ENCODE measurements at regions not wholly inside any gene's neighbourhood (a gene's known extent, or its start where the extent isn't known, plus 50 kb on each side); places are given as distances from the start of the nearest gene placed in this dataset.

- peaks cover 6% of the 10 kb centered on the region for H3K9me3 Mint-ChIP-seq (ENCODE audit: unreplicated experiment)
- no peak overlapping the region for H3K4me3 Mint-ChIP-seq (ENCODE audit: unreplicated experiment)
- Histone ChIP-seq H3K36me3 (ENCODE audit: insufficient read depth, low read length) (no peaks in the 10 kb centered on the region), H3K4me2 (ENCODE audit: low read length) (no peak overlapping the region), H3K9ac (ENCODE audit: low read length) (no peak overlapping the region), H2AFZ (ENCODE audit: low read depth, low read length) (no peak overlapping the region), H3K4me3 (ENCODE audit: insufficient read depth, low read depth, low read length) (no peak overlapping the region), H4K20me1 (ENCODE audit: insufficient read depth, low read length) (no peaks in the 10 kb centered on the region), H3K27ac (ENCODE audit: low read depth, low read length) (no peak overlapping the region), H3K4me1 (ENCODE audit: insufficient read depth, low read length) (no peaks in the 10 kb centered on the region), H3K79me2 (ENCODE audit: insufficient read depth, low read length) (no peaks in the 10 kb centered on the region), H3K9me3 (ENCODE audit: insufficient read depth, low read depth, low read length) (no peaks in the 10 kb centered on the region), H3K27me3 (ENCODE audit: insufficient read depth, low read length) (no peaks in the 10 kb centered on the region)
- no peak overlapping the region for H3K27ac Mint-ChIP-seq (ENCODE audit: unreplicated experiment)
- H3K4me1 Mint-ChIP-seq (ENCODE audit: low read depth, unreplicated experiment) = no peaks in the 10 kb centered on the region
- peaks cover 5% of the 10 kb centered on the region for H3K27me3 Mint-ChIP-seq (ENCODE audit: low read depth, unreplicated experiment)
- no peaks in the 10 kb centered on the region for H3K36me3 Mint-ChIP-seq (ENCODE audit: low read depth, unreplicated experiment)
- no peak for TF ChIP-seq EZH2 (IDR thresholded peaks at IDR 0.05; ENCODE audit: insufficient read depth, low read length)
- TF ChIP-seq, protein P1, sequence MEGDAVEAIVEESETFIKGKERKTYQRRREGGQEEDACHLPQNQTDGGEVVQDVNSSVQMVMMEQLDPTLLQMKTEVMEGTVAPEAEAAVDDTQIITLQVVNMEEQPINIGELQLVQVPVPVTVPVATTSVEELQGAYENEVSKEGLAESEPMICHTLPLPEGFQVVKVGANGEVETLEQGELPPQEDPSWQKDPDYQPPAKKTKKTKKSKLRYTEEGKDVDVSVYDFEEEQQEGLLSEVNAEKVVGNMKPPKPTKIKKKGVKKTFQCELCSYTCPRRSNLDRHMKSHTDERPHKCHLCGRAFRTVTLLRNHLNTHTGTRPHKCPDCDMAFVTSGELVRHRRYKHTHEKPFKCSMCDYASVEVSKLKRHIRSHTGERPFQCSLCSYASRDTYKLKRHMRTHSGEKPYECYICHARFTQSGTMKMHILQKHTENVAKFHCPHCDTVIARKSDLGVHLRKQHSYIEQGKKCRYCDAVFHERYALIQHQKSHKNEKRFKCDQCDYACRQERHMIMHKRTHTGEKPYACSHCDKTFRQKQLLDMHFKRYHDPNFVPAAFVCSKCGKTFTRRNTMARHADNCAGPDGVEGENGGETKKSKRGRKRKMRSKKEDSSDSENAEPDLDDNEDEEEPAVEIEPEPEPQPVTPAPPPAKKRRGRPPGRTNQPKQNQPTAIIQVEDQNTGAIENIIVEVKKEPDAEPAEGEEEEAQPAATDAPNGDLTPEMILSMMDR (IDR thresholded peaks at IDR 0.05; ENCODE audit: insufficient read depth, low read depth, low read length) = no peak
- FAIRE-seq (no peak), DNase-seq (ENCODE audit: low read depth) (no peak)
Measured at GRCh38 chr20:11976966-11977365, 59.3 kb downstream of the BTBD3 start.

DNA sequence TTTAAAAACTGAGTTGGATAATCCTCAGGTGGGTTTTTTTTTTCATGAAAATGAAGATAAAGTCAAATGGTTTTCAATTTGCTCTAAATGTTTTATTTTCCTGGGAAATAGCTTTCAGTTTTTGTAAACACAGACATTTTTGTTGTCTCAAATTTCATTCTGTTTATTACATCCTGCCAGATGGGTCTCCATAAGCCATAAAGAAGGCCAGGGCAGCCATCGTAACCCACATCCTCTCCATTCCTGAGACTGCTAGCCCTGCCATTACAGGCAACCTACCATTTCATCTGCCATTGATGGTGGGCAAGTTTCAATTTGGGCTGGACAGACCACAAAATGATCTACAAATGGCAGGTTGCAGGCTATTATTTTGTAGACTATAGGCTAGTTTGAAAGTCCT lies 60.8 kb downstream of the BTBD3 start:
- Mint-ChIP-seq H3K27ac (ENCODE audit: unreplicated experiment) (no peak overlapping the region), H3K36me3 (ENCODE audit: low read depth, unreplicated experiment) (no peaks in the 10 kb centered on the region), H3K4me3 (ENCODE audit: unreplicated experiment) (no peak overlapping the region), H3K9me3 (ENCODE audit: unreplicated experiment) (peaks cover 6% of the 10 kb centered on the region), H3K27me3 (ENCODE audit: low read depth, unreplicated experiment) (no peaks in the 10 kb centered on the region), H3K4me1 (ENCODE audit: low read depth, unreplicated experiment) (no peaks in the 10 kb centered on the region)
- no peaks in the 10 kb centered on the region for H3K79me2 ChIP-seq (ENCODE audit: insufficient read depth, low read length)
- H4K20me1 ChIP-seq (ENCODE audit: insufficient read depth, low read length) = no peaks in the 10 kb centered on the region
- TF ChIP-seq, protein P1 (IDR thresholded peaks at IDR 0.05; ENCODE audit: insufficient read depth, low read depth, low read length) = no peak
- TF ChIP-seq EZH2 (IDR thresholded peaks at IDR 0.05; ENCODE audit: insufficient read depth, low read length) = no peak
- H3K4me2 ChIP-seq (ENCODE audit: low read length) = no peak overlapping the region
- no peak overlapping the region for H3K4me3 ChIP-seq (ENCODE audit: insufficient read depth, low read depth, low read length)
- H3K27ac ChIP-seq (ENCODE audit: low read depth, low read length) = no peak overlapping the region
- FAIRE-seq (no peak), DNase-seq (ENCODE audit: low read depth) (no peak)
- no peaks in the 10 kb centered on the region for H3K4me1 ChIP-seq (ENCODE audit: insufficient read depth, low read length)
- H3K9me3 ChIP-seq (ENCODE audit: insufficient read depth, low read depth, low read length) = no peaks in the 10 kb centered on the region
- H3K27me3 ChIP-seq (ENCODE audit: insufficient read depth, low read length) = no peaks in the 10 kb centered on the region
- no peaks in the 10 kb centered on the region for H3K36me3 ChIP-seq (ENCODE audit: insufficient read depth, low read length)
- no peak overlapping the region for H3K9ac ChIP-seq (ENCODE audit: low read length)
- no peak overlapping the region for H2AFZ ChIP-seq (ENCODE audit: low read depth, low read length)

DNA sequence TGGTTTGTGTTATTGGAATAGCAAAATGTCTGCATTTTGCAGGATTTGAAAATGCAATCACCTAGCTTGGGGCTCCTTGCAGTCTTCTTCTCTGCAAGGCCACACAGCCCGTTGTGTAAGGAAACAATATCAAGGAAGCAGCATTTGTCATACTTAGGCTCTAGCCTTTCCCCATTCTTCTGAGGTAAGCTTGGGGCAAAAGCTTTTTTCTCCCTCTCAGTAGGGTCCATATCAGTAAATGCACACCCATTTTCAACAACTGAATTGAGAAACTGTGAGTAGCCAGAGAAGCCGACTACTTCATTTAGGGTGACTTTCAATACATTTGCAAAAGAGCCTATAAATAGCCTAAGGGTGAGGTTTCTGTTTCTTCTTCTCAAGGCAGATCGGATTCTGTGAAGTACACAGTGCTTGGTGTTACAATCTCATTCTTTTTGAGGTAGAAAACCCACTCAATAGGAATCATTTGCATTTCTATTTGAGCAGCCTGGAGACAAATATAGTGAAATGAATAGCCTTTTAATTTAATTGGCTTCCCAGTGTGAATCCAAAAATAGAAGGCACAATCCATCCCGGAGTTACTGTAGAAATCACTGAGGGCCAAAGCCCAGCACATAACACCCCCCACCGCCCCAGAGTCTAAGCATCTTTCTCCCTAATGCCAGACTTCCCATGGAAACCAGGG lies 61.8 kb downstream of the BTBD3 start:
- FAIRE-seq (no peak), DNase-seq (ENCODE audit: low read depth) (no peak)
- Mint-ChIP-seq H3K4me3 (ENCODE audit: unreplicated experiment) (no peak overlapping the region), H3K27ac (ENCODE audit: unreplicated experiment) (no peak overlapping the region), H3K9me3 (ENCODE audit: unreplicated experiment) (peaks cover 6% of the 10 kb centered on the region), H3K4me1 (ENCODE audit: low read depth, unreplicated experiment) (no peaks in the 10 kb centered on the region), H3K36me3 (ENCODE audit: low read depth, unreplicated experiment) (no peaks in the 10 kb centered on the region), H3K27me3 (ENCODE audit: low read depth, unreplicated experiment) (no peaks in the 10 kb centered on the region)
- Histone ChIP-seq H3K4me2 (ENCODE audit: low read length) (no peak overlapping the region), H3K27me3 (ENCODE audit: insufficient read depth, low read length) (no peaks in the 10 kb centered on the region), H3K4me3 (ENCODE audit: insufficient read depth, low read depth, low read length) (no peak overlapping the region), H3K27ac (ENCODE audit: low read depth, low read length) (no peak overlapping the region), H3K79me2 (ENCODE audit: insufficient read depth, low read length) (no peaks in the 10 kb centered on the region), H3K4me1 (ENCODE audit: insufficient read depth, low read length) (no peaks in the 10 kb centered on the region), H2AFZ (ENCODE audit: low read depth, low read length) (no peak overlapping the region), H3K36me3 (ENCODE audit: insufficient read depth, low read length) (no peaks in the 10 kb centered on the region), H3K9ac (ENCODE audit: low read length) (no peak overlapping the region), H3K9me3 (ENCODE audit: insufficient read depth, low read depth, low read length) (no peaks in the 10 kb centered on the region), H4K20me1 (ENCODE audit: insufficient read depth, low read length) (no peaks in the 10 kb centered on the region)
- TF ChIP-seq, protein P1 (IDR thresholded peaks at IDR 0.05; ENCODE audit: insufficient read depth, low read depth, low read length) = no peak
- TF ChIP-seq EZH2 (IDR thresholded peaks at IDR 0.05; ENCODE audit: insufficient read depth, low read length) = no peak
